ENCODE measurements at regions not wholly inside any gene's neighbourhood (a gene's known extent, or its start where the extent isn't known, plus 50 kb on each side); places are given as distances from the start of the nearest gene placed in this dataset.

DNA sequence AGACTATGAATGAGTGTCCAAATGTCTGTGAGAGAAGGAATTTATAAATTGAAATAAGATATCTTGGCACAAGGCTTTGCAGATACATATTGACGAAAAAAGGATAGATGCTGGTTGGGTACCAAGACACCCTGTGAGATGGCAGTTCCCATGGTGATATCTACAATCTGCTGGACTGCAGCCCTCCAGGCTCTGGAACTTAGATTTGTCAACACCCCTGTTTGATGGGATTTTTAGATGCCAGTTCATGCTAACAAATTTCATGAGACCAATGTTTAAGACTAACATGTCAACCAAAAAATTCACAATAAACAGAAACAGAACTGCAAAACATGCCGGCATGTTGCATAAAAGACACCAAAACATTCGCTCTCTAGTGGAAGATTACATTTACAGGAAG is 400.3 kb upstream of the CNTNAP5 start:
- TF ChIP-seq HDGF (IDR thresholded peaks at IDR 0.05; ENCODE audit: borderline replicate concordance) (no peak), NFRKB (IDR thresholded peaks at IDR 0.05) (no peak), FOXM1 (IDR thresholded peaks at IDR 0.05; ENCODE audit: borderline replicate concordance) (no peak), CTBP1 (IDR thresholded peaks at IDR 0.05; ENCODE audit: borderline replicate concordance) (no peak), SUZ12 (IDR thresholded peaks at IDR 0.05) (no peak), ZNF384 (IDR thresholded peaks at IDR 0.05) (no peak), FOXK2 (IDR thresholded peaks at IDR 0.05) (no peak), TARDBP (IDR thresholded peaks at IDR 0.05) (no peak), BHLHE40 (IDR thresholded peaks at IDR 0.05; ENCODE audit: borderline replicate concordance) (no peak), ELF4 (IDR thresholded peaks at IDR 0.05) (no peak), FOXA1 (IDR thresholded peaks at IDR 0.05) (no peak), SP1 (IDR thresholded peaks at IDR 0.05) (no peak), L3MBTL2 (conservative IDR thresholded peaks at IDR 0.05) (no peak)
